Osteocyte (in vitro differentiated cells): ENCODE measurements at regions not wholly inside any gene's neighbourhood (a gene's known extent, or its start where the extent isn't known, plus 50 kb on each side); places are given as distances from the start of the nearest gene placed in this dataset.

Source experiments
- DNase-seq: peaks from one replicate; pipeline ENCODE4 v3.0.0; 2021; ENCODE audit warnings: mixed read lengths; ENCODE audit not compliant: unreplicated experiment; ENCODE audit errors: extremely low spot score
- H3K27ac Mint-ChIP-seq: one replicate; pipeline ENCODE4 v1.8.0; 2021; ENCODE audit warnings: mild to moderate bottlenecking, mixed read lengths; ENCODE audit not compliant: unreplicated experiment
- H3K27me3 Mint-ChIP-seq: one replicate; pipeline ENCODE4 v1.8.0; 2021; ENCODE audit warnings: mixed read lengths; ENCODE audit not compliant: unreplicated experiment
- H3K36me3 Mint-ChIP-seq: one replicate; pipeline ENCODE4 v1.8.0; 2021; ENCODE audit warnings: mixed read lengths; ENCODE audit not compliant: unreplicated experiment
- H3K4me1 Mint-ChIP-seq: one replicate; pipeline ENCODE4 v1.8.0; 2021; ENCODE audit warnings: mixed read lengths; ENCODE audit not compliant: unreplicated experiment
- H3K4me3 Mint-ChIP-seq: one replicate; pipeline ENCODE4 v1.8.0; 2021; ENCODE audit warnings: mild to moderate bottlenecking, moderate library complexity, mixed read lengths; ENCODE audit not compliant: unreplicated experiment
- H3K9me3 Mint-ChIP-seq: one replicate; pipeline ENCODE4 v1.8.0; 2021; ENCODE audit warnings: mixed read lengths; ENCODE audit not compliant: unreplicated experiment
- TF ChIP-seq, protein P1 (sequence below): fragments of 200-600 bp; sonication (generic); IDR thresholded peaks from 2 replicates; pipeline ENCODE4 v1.5.0; 2021; ENCODE audit warnings: antibody characterized with exemption, mild to moderate bottlenecking, moderate library complexity

- no peak overlapping the region for H3K4me3 Mint-ChIP-seq
- no peaks in the 10 kb centered on the region for H3K36me3 Mint-ChIP-seq
- TF ChIP-seq, protein P1, sequence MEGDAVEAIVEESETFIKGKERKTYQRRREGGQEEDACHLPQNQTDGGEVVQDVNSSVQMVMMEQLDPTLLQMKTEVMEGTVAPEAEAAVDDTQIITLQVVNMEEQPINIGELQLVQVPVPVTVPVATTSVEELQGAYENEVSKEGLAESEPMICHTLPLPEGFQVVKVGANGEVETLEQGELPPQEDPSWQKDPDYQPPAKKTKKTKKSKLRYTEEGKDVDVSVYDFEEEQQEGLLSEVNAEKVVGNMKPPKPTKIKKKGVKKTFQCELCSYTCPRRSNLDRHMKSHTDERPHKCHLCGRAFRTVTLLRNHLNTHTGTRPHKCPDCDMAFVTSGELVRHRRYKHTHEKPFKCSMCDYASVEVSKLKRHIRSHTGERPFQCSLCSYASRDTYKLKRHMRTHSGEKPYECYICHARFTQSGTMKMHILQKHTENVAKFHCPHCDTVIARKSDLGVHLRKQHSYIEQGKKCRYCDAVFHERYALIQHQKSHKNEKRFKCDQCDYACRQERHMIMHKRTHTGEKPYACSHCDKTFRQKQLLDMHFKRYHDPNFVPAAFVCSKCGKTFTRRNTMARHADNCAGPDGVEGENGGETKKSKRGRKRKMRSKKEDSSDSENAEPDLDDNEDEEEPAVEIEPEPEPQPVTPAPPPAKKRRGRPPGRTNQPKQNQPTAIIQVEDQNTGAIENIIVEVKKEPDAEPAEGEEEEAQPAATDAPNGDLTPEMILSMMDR = no peak
These were observed 142.3 kb upstream of the IGF1 start for GRCh38 chr12:102622618-102623017.

GRCh38 chr12:102618197-102618877, 138.0 kb upstream of the IGF1 start:
- no peak for DNase-seq
- Mint-ChIP-seq H3K27me3 (peaks cover 14% of the 10 kb centered on the region), H3K9me3 (no peaks in the 10 kb centered on the region), H3K27ac (no peak overlapping the region), H3K36me3 (no peaks in the 10 kb centered on the region), H3K4me3 (no peak overlapping the region), H3K4me1 (no peaks in the 10 kb centered on the region)
- TF ChIP-seq, protein P1 = no peak

More at GRCh38 chr12:102622618-102623017, 142.3 kb upstream of the IGF1 start:
- H3K27ac Mint-ChIP-seq = no peak overlapping the region
- no peak for DNase-seq
- H3K9me3 Mint-ChIP-seq = peaks cover 8% of the 10 kb centered on the region
- H3K27me3 Mint-ChIP-seq = peaks cover 8% of the 10 kb centered on the region
- H3K4me1 Mint-ChIP-seq = no peaks in the 10 kb centered on the region

DNA sequence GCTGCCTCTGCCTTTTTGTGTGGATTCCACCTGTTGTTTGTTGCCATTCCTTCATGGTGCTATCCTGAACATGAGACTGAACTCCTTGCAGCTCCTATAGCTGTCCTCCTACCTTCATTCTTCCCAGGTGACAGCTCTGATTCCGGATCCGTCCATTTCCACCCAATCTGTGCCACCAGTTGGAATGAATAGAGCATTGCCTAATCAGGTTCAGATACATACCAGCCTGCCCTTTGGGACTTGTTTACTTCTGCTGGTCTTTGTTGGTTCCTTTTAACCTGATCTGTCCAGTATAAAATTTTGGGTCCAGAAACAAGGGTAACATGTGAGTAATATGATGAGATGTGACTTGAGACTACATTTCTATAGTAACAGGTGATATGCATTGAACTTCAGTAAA, 136.3 kb upstream of the IGF1 start:
- peaks cover 22% of the 10 kb centered on the region for H3K27me3 Mint-ChIP-seq
- no peak overlapping the region for H3K27ac Mint-ChIP-seq
- no peaks in the 10 kb centered on the region for H3K9me3 Mint-ChIP-seq

DNA sequence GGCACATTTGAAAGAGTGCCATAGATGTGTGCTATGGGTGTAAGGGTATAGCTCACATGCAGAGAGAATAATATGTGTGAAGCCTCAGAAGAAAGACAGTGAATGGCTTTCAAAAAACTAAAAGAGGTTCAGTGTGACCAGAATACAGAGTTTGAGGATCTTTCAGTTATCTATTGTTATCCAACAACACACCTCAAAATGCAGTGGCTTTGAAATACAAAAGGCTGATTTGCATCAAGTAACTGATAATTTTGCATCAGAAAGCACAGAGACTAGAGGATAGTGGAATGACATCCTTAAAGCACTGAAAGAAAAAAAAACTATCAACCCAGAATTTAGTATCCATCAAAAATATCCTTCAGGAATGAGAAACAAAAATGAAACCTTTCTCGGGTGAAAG, 131.6 kb upstream of the IGF1 start:
- H3K9me3 Mint-ChIP-seq = peaks cover 7% of the 10 kb centered on the region
- H3K36me3 Mint-ChIP-seq = peaks cover 1% of the 10 kb centered on the region
- H3K4me1 Mint-ChIP-seq = no peaks in the 10 kb centered on the region
- TF ChIP-seq, protein P1 = no peak
- DNase-seq = no peak
- H3K27ac Mint-ChIP-seq = no peak overlapping the region
- H3K27me3 Mint-ChIP-seq = peaks cover 13% of the 10 kb centered on the region
- no peak overlapping the region for H3K4me3 Mint-ChIP-seq

More for the DNA sequence above, 136.3 kb upstream of the IGF1 start:
- no peak for DNase-seq
- H3K4me1 Mint-ChIP-seq = no peaks in the 10 kb centered on the region
- H3K36me3 Mint-ChIP-seq = no peaks in the 10 kb centered on the region
- TF ChIP-seq, protein P1 = no peak
- H3K4me3 Mint-ChIP-seq = no peak overlapping the region

DNA sequence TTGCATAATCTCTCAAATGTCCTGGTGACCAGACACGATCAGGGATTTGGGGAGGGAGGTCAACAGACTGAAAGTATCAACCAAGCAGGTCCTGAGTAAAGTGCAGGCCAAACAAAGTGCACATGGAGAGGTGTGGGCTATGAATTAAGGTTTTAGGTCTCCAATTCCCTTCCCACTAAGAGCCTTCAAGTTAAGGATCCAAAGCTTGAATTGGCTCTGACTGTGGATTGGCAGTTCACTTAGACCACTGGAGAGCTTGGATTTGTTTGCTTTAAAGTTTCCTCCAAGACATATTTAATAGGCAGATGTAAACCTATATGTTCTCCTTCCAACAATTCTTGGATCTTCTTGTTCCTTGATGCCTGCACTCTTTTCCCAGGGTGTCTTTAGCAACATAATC, 129.6 kb upstream of the IGF1 start:
- peaks cover 13% of the 10 kb centered on the region for H3K27me3 Mint-ChIP-seq
- H3K4me1 Mint-ChIP-seq = no peaks in the 10 kb centered on the region
- no peak overlapping the region for H3K27ac Mint-ChIP-seq
- no peak for DNase-seq
- peaks cover 11% of the 10 kb centered on the region for H3K9me3 Mint-ChIP-seq
- TF ChIP-seq, protein P1 = no peak
- no peak overlapping the region for H3K4me3 Mint-ChIP-seq
- H3K36me3 Mint-ChIP-seq = peaks cover 1% of the 10 kb centered on the region
